ENCODE measurements at regions not wholly inside any gene's neighbourhood (a gene's known extent, or its start where the extent isn't known, plus 50 kb on each side); places are given as distances from the start of the nearest gene placed in this dataset.

DNA sequence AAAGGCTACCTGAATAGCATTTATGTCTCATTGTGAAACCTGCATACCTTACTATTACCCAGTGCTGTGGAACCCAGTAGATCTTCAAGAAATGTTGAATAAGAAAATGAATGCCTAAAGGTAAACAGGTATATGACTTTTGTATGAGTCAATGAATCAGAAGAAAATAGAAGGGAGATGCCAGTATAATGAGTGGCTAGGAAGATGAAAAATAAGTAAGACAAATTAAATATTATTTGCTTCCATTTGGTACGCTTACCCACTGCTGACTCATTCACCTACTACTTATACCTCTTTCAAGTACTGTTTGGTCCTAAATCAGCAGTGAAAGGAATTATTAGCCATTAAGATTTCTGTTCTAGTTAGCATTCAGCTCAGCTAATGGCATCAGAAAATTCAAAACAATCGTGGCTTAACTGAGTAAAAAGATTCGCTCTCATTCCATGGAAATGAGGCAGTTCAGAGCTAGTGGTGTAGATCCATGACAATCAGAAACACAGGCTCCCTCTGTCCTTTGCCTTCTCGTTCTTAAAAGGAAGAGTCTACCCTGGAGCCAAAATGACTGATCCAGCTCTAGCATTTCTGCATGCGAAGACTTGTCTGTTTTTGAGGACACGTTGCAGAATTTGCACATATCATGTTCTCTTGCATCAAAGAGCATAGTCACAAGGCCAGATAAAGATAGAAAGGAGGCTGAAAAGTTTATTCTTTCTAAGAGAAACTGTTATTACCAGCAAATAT, 705.8 kb upstream of the USP15 start:
- no peak for TF ChIP-seq EZH2 (IDR thresholded peaks at IDR 0.05; ENCODE audit: low read depth)
- TF ChIP-seq, protein P1, sequence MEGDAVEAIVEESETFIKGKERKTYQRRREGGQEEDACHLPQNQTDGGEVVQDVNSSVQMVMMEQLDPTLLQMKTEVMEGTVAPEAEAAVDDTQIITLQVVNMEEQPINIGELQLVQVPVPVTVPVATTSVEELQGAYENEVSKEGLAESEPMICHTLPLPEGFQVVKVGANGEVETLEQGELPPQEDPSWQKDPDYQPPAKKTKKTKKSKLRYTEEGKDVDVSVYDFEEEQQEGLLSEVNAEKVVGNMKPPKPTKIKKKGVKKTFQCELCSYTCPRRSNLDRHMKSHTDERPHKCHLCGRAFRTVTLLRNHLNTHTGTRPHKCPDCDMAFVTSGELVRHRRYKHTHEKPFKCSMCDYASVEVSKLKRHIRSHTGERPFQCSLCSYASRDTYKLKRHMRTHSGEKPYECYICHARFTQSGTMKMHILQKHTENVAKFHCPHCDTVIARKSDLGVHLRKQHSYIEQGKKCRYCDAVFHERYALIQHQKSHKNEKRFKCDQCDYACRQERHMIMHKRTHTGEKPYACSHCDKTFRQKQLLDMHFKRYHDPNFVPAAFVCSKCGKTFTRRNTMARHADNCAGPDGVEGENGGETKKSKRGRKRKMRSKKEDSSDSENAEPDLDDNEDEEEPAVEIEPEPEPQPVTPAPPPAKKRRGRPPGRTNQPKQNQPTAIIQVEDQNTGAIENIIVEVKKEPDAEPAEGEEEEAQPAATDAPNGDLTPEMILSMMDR (conservative IDR thresholded peaks at IDR 0.05), result no peak
